SJCRH30 (cell line): ENCODE measurements at regions not wholly inside any gene's neighbourhood (a gene's known extent, or its start where the extent isn't known, plus 50 kb on each side); places are given as distances from the start of the nearest gene placed in this dataset.

ENCODE experiments used
- DNase-seq, 2 experiments: peaks; one replicate each; pipeline ENCODE4 v3.0.0-alpha.2; 2015 to 2020
- H3K27ac ChIP-seq: fragments of 250-450 bp; sonication (Bioruptor Pico); 2 replicates; pipeline ENCODE4 v1.5.1; 2020; ENCODE audit warnings: mild to moderate bottlenecking, moderate library complexity
- H3K27me3 ChIP-seq: fragments of 250-450 bp; sonication (Bioruptor Pico); 2 replicates; pipeline ENCODE4 v1.5.1; 2020; ENCODE audit warnings: mild to moderate bottlenecking, moderate library complexity
- H3K36me3 ChIP-seq: fragments of 250-450 bp; sonication (Bioruptor Pico); 2 replicates; pipeline ENCODE4 v1.5.1; 2020; ENCODE audit warnings: mild to moderate bottlenecking, moderate library complexity
- H3K4me1 ChIP-seq: fragments of 250-450 bp; sonication (Bioruptor Pico); 2 replicates; pipeline ENCODE4 v1.5.1; 2020; ENCODE audit warnings: mild to moderate bottlenecking, moderate library complexity
- H3K4me3 ChIP-seq: fragments of 250-450 bp; sonication (Bioruptor Pico); 2 replicates; pipeline ENCODE4 v1.5.1; 2020; ENCODE audit warnings: mild to moderate bottlenecking, moderate library complexity
- H3K9me3 ChIP-seq: fragments of 250-450 bp; sonication (Bioruptor Pico); replicated peaks from 2 replicates; pipeline ENCODE4 v1.5.1; 2020; ENCODE audit warnings: mild to moderate bottlenecking, moderate library complexity

- DNase-seq = no peak
- Histone ChIP-seq H3K27ac (no peak overlapping the region), H3K36me3 (no peaks in the 10 kb centered on the region)
Observed at GRCh38 chr10:42953684-42954674, 122.9 kb upstream of the RET start.

GRCh38 chr10:42954766-42955492 lies 121.9 kb upstream of the RET start:
- no peak overlapping the region for H3K27ac ChIP-seq
- no peaks in the 10 kb centered on the region for H3K9me3 ChIP-seq
- no peaks in the 10 kb centered on the region for H3K27me3 ChIP-seq
- no peak for DNase-seq
- H3K36me3 ChIP-seq = no peaks in the 10 kb centered on the region
- H3K4me3 ChIP-seq = no peak overlapping the region
- no peaks in the 10 kb centered on the region for H3K4me1 ChIP-seq

More at GRCh38 chr10:42953684-42954674, 122.9 kb upstream of the RET start:
- Histone ChIP-seq H3K4me3 (no peak overlapping the region), H3K9me3 (no peaks in the 10 kb centered on the region), H3K27me3 (no peaks in the 10 kb centered on the region), H3K4me1 (no peaks in the 10 kb centered on the region)

DNA sequence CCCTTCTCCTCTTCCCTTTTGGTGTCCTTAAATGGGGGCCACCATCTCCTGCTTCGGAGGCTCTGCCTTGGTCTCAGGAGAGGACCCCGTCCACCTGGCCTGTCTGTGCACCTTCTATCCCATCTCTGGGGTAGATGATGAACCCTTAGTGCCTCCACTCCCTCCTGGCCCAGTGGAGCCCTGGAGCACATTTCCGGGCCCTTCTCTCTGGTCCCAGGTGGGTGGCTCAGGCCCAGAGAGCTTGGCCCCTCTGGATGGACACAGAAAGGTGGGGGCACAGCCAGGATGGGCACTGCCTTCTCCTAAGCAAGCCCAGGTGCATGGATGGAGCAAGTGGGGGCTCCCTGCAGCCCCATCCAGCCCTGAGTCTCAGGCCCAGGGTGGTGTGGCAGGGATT lies 121.4 kb upstream of the RET start:
- H3K27ac ChIP-seq = no peak overlapping the region
- no peak for DNase-seq
- H3K4me3 ChIP-seq = no peak overlapping the region
- no peaks in the 10 kb centered on the region for H3K36me3 ChIP-seq
- no peaks in the 10 kb centered on the region for H3K4me1 ChIP-seq
- no peaks in the 10 kb centered on the region for H3K27me3 ChIP-seq
- H3K9me3 ChIP-seq = no peaks in the 10 kb centered on the region

GRCh38 chr10:42956045-42956444 lies 120.8 kb upstream of the RET start:
- Histone ChIP-seq H3K4me1 (no peaks in the 10 kb centered on the region), H3K4me3 (no peak overlapping the region), H3K9me3 (no peaks in the 10 kb centered on the region), H3K27ac (no peak overlapping the region), H3K36me3 (no peaks in the 10 kb centered on the region), H3K27me3 (no peaks in the 10 kb centered on the region)
- no peak for DNase-seq

- Histone ChIP-seq H3K4me3 (no peak overlapping the region), H3K9me3 (no peaks in the 10 kb centered on the region), H3K36me3 (no peaks in the 10 kb centered on the region), H3K4me1 (no peaks in the 10 kb centered on the region), H3K27ac (no peak overlapping the region), H3K27me3 (no peaks in the 10 kb centered on the region)
- no peak for DNase-seq
Observed at GRCh38 chr10:42958142-42958868, 118.6 kb upstream of the RET start.

GRCh38 chr10:42959833-42960232 lies 117.0 kb upstream of the RET start:
- Histone ChIP-seq H3K27ac (no peak overlapping the region), H3K9me3 (no peaks in the 10 kb centered on the region), H3K36me3 (no peaks in the 10 kb centered on the region), H3K27me3 (no peaks in the 10 kb centered on the region), H3K4me3 (no peak overlapping the region), H3K4me1 (no peaks in the 10 kb centered on the region)
- no peak for DNase-seq

- no peak overlapping the region for H3K27ac ChIP-seq
- no peaks in the 10 kb centered on the region for H3K4me1 ChIP-seq
- DNase-seq = no peak
Observed at GRCh38 chr10:42960491-42960990, 116.3 kb upstream of the RET start.

DNA sequence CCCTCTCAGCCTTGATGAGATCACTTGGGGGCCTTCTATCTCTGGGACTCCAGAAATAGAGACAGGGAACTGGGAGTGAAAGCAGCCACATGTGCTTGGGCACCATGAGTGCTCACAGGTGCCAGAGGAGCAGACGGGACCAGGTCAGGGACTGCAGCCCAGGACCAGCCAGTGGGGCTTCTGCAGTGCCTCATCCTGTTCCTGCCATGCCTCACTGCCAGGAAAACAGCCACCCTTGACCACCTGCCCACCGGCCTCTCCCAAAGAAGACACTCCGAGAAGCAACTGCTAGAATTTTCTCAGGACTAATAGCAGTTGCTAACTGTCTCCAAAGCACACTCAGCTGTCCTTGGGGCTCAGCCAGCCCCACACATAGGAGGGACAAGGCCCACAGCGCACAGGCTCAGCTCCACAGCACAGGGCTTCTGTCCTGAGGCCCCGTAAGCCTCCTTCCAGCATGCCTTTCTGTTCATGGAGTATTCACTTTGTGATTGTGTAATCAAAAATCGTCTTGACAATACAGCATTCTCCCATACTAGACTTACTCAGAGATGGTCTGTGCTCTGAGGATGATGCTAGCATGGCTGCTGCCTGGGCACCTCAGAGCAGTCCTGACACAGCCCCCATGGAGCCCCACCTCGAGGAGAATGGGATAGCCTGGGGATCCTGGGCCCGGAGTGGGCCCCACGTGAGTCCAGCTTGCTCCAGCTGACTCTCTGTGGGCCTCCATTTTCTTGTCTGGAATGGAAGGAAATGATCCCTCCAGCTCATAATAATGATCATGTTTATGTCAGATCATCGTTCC lies 115.7 kb upstream of the RET start:
- Histone ChIP-seq H3K27ac (no peak overlapping the region), H3K4me1 (no peaks in the 10 kb centered on the region), H3K4me3 (no peak overlapping the region), H3K27me3 (no peaks in the 10 kb centered on the region), H3K36me3 (no peaks in the 10 kb centered on the region), H3K9me3 (no peaks in the 10 kb centered on the region)
- DNase-seq = no peak

More at GRCh38 chr10:42960491-42960990, 116.3 kb upstream of the RET start:
- no peak overlapping the region for H3K4me3 ChIP-seq
- no peaks in the 10 kb centered on the region for H3K9me3 ChIP-seq
- H3K27me3 ChIP-seq = no peaks in the 10 kb centered on the region
- no peaks in the 10 kb centered on the region for H3K36me3 ChIP-seq

GRCh38 chr10:42961796-42962109 lies 115.1 kb upstream of the RET start:
- Histone ChIP-seq H3K36me3 (no peaks in the 10 kb centered on the region), H3K4me1 (no peaks in the 10 kb centered on the region), H3K27ac (no peak overlapping the region), H3K27me3 (no peaks in the 10 kb centered on the region), H3K4me3 (no peak overlapping the region), H3K9me3 (no peaks in the 10 kb centered on the region)
- DNase-seq = no peak

GRCh38 chr10:42962110-42962901 lies 114.6 kb upstream of the RET start:
- Histone ChIP-seq H3K27me3 (no peaks in the 10 kb centered on the region), H3K4me3 (no peak overlapping the region), H3K36me3 (no peaks in the 10 kb centered on the region), H3K27ac (no peak overlapping the region), H3K4me1 (no peaks in the 10 kb centered on the region), H3K9me3 (no peaks in the 10 kb centered on the region)
- DNase-seq = peak; percentile 7 to 36

- Histone ChIP-seq H3K27ac (no peak overlapping the region), H3K4me1 (no peaks in the 10 kb centered on the region)
Observed at GRCh38 chr10:42962902-42963231, 114.0 kb upstream of the RET start.

GRCh38 chr10:42963312-42963711 lies 113.6 kb upstream of the RET start:
- no peak for DNase-seq
- Histone ChIP-seq H3K27ac (no peak overlapping the region), H3K36me3 (no peaks in the 10 kb centered on the region), H3K9me3 (no peaks in the 10 kb centered on the region), H3K27me3 (no peaks in the 10 kb centered on the region), H3K4me3 (no peak overlapping the region), H3K4me1 (no peaks in the 10 kb centered on the region)

More at GRCh38 chr10:42962902-42963231, 114.0 kb upstream of the RET start:
- Histone ChIP-seq H3K27me3 (no peaks in the 10 kb centered on the region), H3K9me3 (no peaks in the 10 kb centered on the region), H3K36me3 (no peaks in the 10 kb centered on the region), H3K4me3 (no peak overlapping the region)
- DNase-seq = no peak

- Histone ChIP-seq H3K9me3 (no peaks in the 10 kb centered on the region), H3K27me3 (no peaks in the 10 kb centered on the region), H3K27ac (no peak overlapping the region), H3K4me1 (no peaks in the 10 kb centered on the region), H3K4me3 (no peak overlapping the region), H3K36me3 (no peaks in the 10 kb centered on the region)
- DNase-seq = no peak
Observed at GRCh38 chr10:42969147-42969546, 107.7 kb upstream of the RET start.

DNA sequence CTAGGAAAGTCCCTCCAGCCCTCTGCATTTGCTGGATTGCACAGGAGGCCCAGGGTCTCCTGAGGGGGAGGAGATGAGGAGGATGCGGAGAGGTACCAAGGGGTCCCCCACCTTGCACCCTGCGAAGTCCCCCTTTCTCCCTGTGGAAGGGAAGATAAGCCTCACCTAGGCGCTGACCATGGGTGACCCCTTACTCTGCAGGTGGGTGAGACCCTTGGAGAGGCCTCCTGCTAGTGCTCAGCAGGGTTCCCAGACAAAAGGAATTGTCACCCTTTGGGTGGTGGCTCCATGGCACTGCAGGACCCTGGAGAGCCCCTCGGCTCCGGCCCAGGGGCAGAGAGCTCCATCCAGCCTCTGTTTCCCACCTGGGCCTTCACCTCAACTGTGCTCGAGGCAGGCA lies 107.0 kb upstream of the RET start:
- no peaks in the 10 kb centered on the region for H3K27me3 ChIP-seq
- H3K4me3 ChIP-seq = no peak overlapping the region
- H3K36me3 ChIP-seq = no peaks in the 10 kb centered on the region
- H3K9me3 ChIP-seq = no peaks in the 10 kb centered on the region
- no peak for DNase-seq
- no peaks in the 10 kb centered on the region for H3K4me1 ChIP-seq
- H3K27ac ChIP-seq = no peak overlapping the region
